GM10248 (cell line): ENCODE measurements at regions not wholly inside any gene's neighbourhood (a gene's known extent, or its start where the extent isn't known, plus 50 kb on each side); places are given as distances from the start of the nearest gene placed in this dataset.

ENCODE experiments used
- CTCF ChIA-PET: fragments of 300-600 bp; sonication (Branson Sonifier 250); formaldehyde crosslinking; extraction: SDS; loops from one replicate; lab custom pipeline; 2021; ENCODE audit warnings: antibody characterized with exemption; lab: Yijun Ruan, JAX
- POLR2A ChIA-PET: fragments of 350-650 bp; sonication (Branson Sonifier 250); formaldehyde crosslinking; extraction: SDS; loops from one replicate; lab custom pipeline; 2020; ENCODE audit warnings: antibody characterized with exemption; lab: Yijun Ruan, JAX
- DNase-seq: peaks from one replicate; pipeline ENCODE4 v3.0.0; 2012; ENCODE audit errors: extremely low spot score
- TF ChIP-seq, protein P1 (sequence below): IDR thresholded peaks from 2 replicates; pipeline ENCODE4 v1.5.1; 2012; ENCODE audit warnings: mild to moderate bottlenecking, low read depth; ENCODE audit errors: extremely low read depth, missing control alignments, control extremely low read depth

DNA sequence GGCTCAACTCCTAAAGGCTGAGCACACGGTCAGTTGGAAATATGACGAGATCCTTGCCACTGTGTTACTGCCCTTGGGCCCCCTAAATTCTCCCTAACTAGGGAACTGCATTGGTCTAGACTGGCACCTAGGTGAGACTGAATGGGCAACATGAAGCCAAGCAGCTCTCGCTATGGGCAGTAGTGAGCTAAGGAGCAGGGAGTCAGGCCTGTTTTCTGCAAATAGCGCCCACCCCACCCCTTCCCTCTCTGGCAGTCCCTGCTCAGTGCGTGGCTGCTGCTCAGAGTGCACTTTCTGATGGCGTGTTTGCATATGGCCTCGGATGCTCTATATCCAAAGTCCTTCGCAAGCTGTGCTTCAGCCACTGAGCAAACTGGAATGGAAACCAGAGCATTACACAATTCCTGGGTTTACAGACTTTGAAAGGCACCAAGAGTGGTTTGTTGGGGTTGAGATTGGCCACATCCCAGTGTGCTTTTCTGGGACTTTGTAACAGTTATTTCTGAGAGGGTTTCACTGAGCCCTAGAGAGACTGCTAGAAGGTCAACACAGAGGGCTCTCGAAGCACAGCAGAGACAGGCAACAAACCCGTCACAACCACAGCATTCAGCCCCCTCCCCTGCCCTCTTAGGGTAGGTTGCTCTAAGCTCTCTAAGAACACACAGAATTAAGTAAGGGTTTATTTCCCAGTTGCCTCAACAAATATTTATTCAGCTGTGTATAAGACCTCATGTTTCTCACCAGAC is 419.9 kb downstream of the STK39 start:
- CTCF ChIA-PET = interaction anchor here (1.0 kb wide), 1 partner anchor 292 kb away, joined by 3 read pairs; no protein-coding TSS in a partner anchor
- POLR2A ChIA-PET = no interaction called here
- TF ChIP-seq, protein P1, sequence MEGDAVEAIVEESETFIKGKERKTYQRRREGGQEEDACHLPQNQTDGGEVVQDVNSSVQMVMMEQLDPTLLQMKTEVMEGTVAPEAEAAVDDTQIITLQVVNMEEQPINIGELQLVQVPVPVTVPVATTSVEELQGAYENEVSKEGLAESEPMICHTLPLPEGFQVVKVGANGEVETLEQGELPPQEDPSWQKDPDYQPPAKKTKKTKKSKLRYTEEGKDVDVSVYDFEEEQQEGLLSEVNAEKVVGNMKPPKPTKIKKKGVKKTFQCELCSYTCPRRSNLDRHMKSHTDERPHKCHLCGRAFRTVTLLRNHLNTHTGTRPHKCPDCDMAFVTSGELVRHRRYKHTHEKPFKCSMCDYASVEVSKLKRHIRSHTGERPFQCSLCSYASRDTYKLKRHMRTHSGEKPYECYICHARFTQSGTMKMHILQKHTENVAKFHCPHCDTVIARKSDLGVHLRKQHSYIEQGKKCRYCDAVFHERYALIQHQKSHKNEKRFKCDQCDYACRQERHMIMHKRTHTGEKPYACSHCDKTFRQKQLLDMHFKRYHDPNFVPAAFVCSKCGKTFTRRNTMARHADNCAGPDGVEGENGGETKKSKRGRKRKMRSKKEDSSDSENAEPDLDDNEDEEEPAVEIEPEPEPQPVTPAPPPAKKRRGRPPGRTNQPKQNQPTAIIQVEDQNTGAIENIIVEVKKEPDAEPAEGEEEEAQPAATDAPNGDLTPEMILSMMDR = no peak
- DNase-seq = no peak

DNA sequence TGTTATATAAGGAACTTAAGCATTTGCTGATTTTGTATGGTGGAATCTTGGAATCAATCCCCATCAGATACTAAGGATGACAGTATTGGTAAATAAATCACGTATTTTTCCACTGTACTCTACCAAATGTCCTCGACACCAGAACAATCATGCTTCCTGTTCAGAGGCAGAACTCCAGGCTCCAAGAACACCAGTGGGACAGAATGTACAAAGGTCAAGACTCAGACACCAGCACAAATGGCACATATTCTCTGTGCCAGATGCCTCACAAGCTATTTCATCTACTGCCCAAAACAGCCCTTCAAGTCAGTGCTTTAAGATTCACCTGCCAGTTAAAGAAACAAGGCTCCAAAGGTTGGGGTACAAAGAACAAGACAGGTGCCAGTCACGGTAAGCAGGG is 420.5 kb downstream of the STK39 start:
- ChIA-PET CTCF (no interaction called here), POLR2A (no interaction called here)
- TF ChIP-seq, protein P1 = no peak
- DNase-seq = no peak

DNA sequence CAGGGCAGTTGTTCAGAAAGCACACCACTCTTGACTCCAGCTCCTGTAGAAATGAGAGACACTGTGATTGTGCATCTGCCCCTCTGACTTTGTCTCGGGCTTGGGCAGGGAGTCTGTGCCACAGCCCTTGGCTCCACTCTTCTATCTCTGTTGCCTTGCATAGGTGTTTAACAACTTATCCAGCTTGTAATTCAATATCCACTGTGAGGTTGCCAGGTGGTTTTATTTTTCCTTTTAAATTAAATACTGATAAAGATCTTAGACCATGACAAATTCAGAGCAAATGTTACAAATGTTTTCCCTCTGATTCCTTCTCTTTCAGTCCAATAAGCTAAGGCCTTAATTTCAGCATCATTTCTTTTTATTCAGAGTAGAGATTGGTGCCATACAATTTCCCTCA is 421.7 kb downstream of the STK39 start:
- no peak for DNase-seq
- CTCF ChIA-PET = no interaction called here
- POLR2A ChIA-PET = no interaction called here
- TF ChIP-seq, protein P1 = no peak

DNA sequence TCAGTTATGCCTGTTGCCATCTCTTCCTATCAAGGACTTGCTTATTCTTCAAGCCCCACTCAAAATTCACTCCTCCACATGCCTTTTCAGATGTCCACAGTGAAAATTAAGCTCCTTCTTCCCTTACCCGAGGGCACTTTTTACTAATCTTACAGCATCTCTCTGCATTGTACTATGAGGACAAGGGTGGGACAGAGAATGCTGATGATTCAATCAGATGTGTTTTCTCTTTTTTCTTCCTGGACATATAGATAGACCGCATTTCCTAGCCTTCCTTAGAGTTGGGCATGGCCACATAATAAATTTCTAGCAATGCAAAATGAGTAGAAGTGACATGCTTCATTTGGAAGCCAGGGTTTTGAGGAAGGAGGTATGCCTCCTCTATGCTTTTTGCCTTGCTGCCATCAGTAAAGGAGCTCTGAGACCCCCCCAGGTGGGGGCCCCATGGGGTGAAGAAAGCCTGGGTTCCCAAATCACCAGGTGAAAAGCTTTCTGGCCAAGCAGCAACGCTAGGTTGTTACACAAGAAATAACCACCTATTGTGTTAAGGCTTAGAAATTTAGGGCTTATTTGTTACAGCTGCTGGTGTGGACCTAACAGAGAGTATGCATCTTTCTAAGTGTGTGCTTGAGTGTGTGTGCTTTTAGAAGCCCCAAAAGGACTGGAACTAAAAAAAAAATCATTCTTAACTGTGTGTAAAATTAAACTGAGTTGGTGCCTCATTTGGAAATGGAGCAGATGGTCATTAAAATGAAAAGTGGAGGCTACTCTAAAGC is 424.5 kb downstream of the STK39 start:
- DNase-seq = no peak
- TF ChIP-seq, protein P1 = no peak
- ChIA-PET POLR2A (no interaction called here), CTCF (interaction anchor here (1.0 to 3.6 kb wide), 4 partner anchors 11 to 36 kb away, joined by 3 to 16 read pairs (median 4); no protein-coding TSS in a partner anchor)

DNA sequence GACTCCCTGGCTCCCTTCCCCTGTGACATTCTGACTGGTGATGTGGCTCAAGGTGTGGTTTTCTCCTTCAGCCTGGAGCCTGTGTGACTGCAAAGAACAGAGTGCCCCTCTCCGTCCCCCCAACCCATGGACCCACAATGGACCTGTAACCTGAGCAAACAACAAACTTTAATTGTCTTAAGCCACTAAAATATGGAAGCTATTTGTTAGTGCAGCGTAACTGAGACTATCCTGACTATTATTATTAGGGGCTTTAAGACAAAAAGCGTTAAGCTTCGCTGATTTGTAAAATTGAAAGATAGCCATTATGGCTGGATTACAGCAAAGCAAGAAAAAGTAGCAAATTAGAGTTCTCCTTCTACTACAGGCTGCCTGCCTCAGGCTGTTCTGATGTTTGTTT is 426.9 kb downstream of the STK39 start:
- DNase-seq = no peak
- TF ChIP-seq, protein P1 = no peak
- POLR2A ChIA-PET = no interaction called here
- CTCF ChIA-PET = interaction anchor here (3.6 kb wide), 1 partner anchor 8 kb away, joined by 16 read pairs; no protein-coding TSS in a partner anchor

DNA sequence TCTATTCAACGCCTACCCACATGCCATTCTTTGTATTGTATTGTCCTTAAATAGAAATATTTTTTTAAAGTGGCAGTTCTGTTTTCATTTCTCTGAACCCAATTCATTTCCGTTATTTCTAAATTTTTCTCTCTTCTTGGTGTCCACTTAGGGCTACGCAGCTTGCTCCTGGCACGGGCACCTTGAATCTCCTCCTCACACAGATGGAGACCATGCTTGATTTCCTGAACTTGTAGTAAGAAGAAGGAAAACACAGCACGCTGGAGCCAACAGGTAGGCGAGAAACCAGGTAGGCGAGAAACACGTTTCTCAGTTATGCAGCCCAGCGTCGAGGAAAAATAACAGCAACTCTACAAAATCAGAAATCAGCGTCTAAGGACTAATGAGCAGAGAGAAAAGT is 428.9 kb downstream of the STK39 start:
- TF ChIP-seq, protein P1 = no peak
- ChIA-PET POLR2A (no interaction called here), CTCF (no interaction called here)
- no peak for DNase-seq
